ENCODE measurements at regions not wholly inside any gene's neighbourhood (a gene's known extent, or its start where the extent isn't known, plus 50 kb on each side); places are given as distances from the start of the nearest gene placed in this dataset.

- Histone ChIP-seq H3K4me2 (ENCODE audit: low read length) (no peak overlapping the region), H3K36me3 (ENCODE audit: control insufficient read depth, insufficient read depth, low read length) (no peaks in the 10 kb centered on the region), H3K9me3 (ENCODE audit: control insufficient read depth, low read length) (no peaks in the 10 kb centered on the region), H3K4me3 (ENCODE audit: low read depth, low read length) (no peak overlapping the region), H3K27ac (no peak overlapping the region), H3K9ac (no peak overlapping the region), H3K4me1 (no peaks in the 10 kb centered on the region), H2AFZ (no peak overlapping the region), H3K79me2 (no peaks in the 10 kb centered on the region), H3K27me3 (ENCODE audit: control insufficient read depth, insufficient read depth, low read length) (no peaks in the 10 kb centered on the region)
- TF ChIP-seq CTCF (IDR thresholded peaks at IDR 0.05): no peak
These were observed 99.6 kb upstream of the ZNF536 start for GRCh38 chr19:30272554-30272953.

GRCh38 chr19:30273184-30273583, 99.0 kb upstream of the ZNF536 start:
- Histone ChIP-seq H3K4me1 (no peaks in the 10 kb centered on the region), H3K4me2 (ENCODE audit: low read length) (no peak overlapping the region), H3K4me3 (ENCODE audit: low read depth, low read length) (no peak overlapping the region), H3K27me3 (ENCODE audit: control insufficient read depth, insufficient read depth, low read length) (no peaks in the 10 kb centered on the region), H2AFZ (no peak overlapping the region), H3K79me2 (no peaks in the 10 kb centered on the region), H3K27ac (no peak overlapping the region), H3K9me3 (ENCODE audit: control insufficient read depth, low read length) (no peaks in the 10 kb centered on the region), H3K36me3 (ENCODE audit: control insufficient read depth, insufficient read depth, low read length) (no peaks in the 10 kb centered on the region), H3K9ac (no peak overlapping the region)
- TF ChIP-seq CTCF (IDR thresholded peaks at IDR 0.05): no peak

GRCh38 chr19:30274987-30275386, 97.2 kb upstream of the ZNF536 start:
- Histone ChIP-seq H3K27me3 (ENCODE audit: control insufficient read depth, insufficient read depth, low read length) (no peaks in the 10 kb centered on the region), H3K4me1 (no peaks in the 10 kb centered on the region), H3K9ac (no peak overlapping the region), H3K9me3 (ENCODE audit: control insufficient read depth, low read length) (no peaks in the 10 kb centered on the region), H3K4me2 (ENCODE audit: low read length) (no peak overlapping the region), H3K27ac (no peak overlapping the region), H2AFZ (no peak overlapping the region), H3K4me3 (ENCODE audit: low read depth, low read length) (no peak overlapping the region), H3K36me3 (ENCODE audit: control insufficient read depth, insufficient read depth, low read length) (no peaks in the 10 kb centered on the region), H3K79me2 (no peaks in the 10 kb centered on the region)
- TF ChIP-seq CTCF (IDR thresholded peaks at IDR 0.05): no peak

GRCh38 chr19:30276011-30276882, 95.9 kb upstream of the ZNF536 start:
- Histone ChIP-seq H3K79me2 (no peaks in the 10 kb centered on the region), H2AFZ (no peak overlapping the region), H3K36me3 (ENCODE audit: control insufficient read depth, insufficient read depth, low read length) (no peaks in the 10 kb centered on the region), H3K27ac (no peak overlapping the region), H3K27me3 (ENCODE audit: control insufficient read depth, insufficient read depth, low read length) (no peaks in the 10 kb centered on the region), H3K4me3 (ENCODE audit: low read depth, low read length) (no peak overlapping the region), H3K9ac (no peak overlapping the region), H3K9me3 (ENCODE audit: control insufficient read depth, low read length) (no peaks in the 10 kb centered on the region), H3K4me2 (ENCODE audit: low read length) (no peak overlapping the region), H3K4me1 (no peaks in the 10 kb centered on the region)
- no peak for TF ChIP-seq CTCF (IDR thresholded peaks at IDR 0.05)

GRCh38 chr19:30276883-30277280, 95.3 kb upstream of the ZNF536 start:
- Histone ChIP-seq H3K4me2 (ENCODE audit: low read length) (no peak overlapping the region), H3K27ac (no peak overlapping the region), H3K4me3 (ENCODE audit: low read depth, low read length) (no peak overlapping the region), H2AFZ (no peak overlapping the region), H3K27me3 (ENCODE audit: control insufficient read depth, insufficient read depth, low read length) (no peaks in the 10 kb centered on the region), H3K9me3 (ENCODE audit: control insufficient read depth, low read length) (no peaks in the 10 kb centered on the region), H3K9ac (no peak overlapping the region), H3K4me1 (no peaks in the 10 kb centered on the region), H3K79me2 (no peaks in the 10 kb centered on the region), H3K36me3 (ENCODE audit: control insufficient read depth, insufficient read depth, low read length) (no peaks in the 10 kb centered on the region)
- no peak for TF ChIP-seq CTCF (IDR thresholded peaks at IDR 0.05)

Data from parathyroid adenoma (tissue), 2 donors.